HepG2 (cell line): ENCODE measurements at regions not wholly inside any gene's neighbourhood (a gene's known extent, or its start where the extent isn't known, plus 50 kb on each side); places are given as distances from the start of the nearest gene placed in this dataset.

Experiments
- ATAC-seq: fragments of 200-7000 bp; cut with Tn5 transposase; 3 replicates; pipeline ENCODE4 v1.9.1; 2020; ENCODE audit warnings: mild to moderate bottlenecking, moderate library complexity
- BruUV-seq: library from RNA; stranded (reverse); fragments of 400-500 nt; replicated peaks from 2 replicates; lab custom pipeline; 2021; lab: Mats Ljungman, UMichigan
- CTCF ChIA-PET: fragments of 300-600 bp; formaldehyde crosslinking; extraction: SDS; loops from one replicate; lab custom pipeline; 2021; ENCODE audit warnings: low total read pairs, inconsistent platforms, low intra/inter-chr PET ratio; lab: Yijun Ruan, JAX
- POLR2A ChIA-PET: fragments of 350-600 bp; sonication (Branson Sonifier 250); formaldehyde crosslinking; loops from one replicate; lab custom pipeline; 2020; ENCODE audit warnings: antibody characterized with exemption, inconsistent platforms; lab: Yijun Ruan, JAX
- DNase-seq: peaks from one replicate; pipeline ENCODE4 v3.0.0-alpha.2; 2015; ENCODE audit warnings: low spot score
- FAIRE-seq: peaks from 3 replicates; lab custom pipeline; 2011; peaks lifted over from hg19 to GRCh38; lab: Jason Lieb, UNC
- H2AFZ ChIP-seq: one replicate; pipeline ENCODE4 v1.6.1; 2011; ENCODE audit warnings: low read length, inconsistent platforms
- H3K27ac ChIP-seq: fragments of 300-600 bp; 3 replicates; pipeline ENCODE4 v1.8.0; 2011; ENCODE audit warnings: mixed run types, mild to moderate bottlenecking, mixed read lengths, low read length, inconsistent platforms; ENCODE audit not compliant: insufficient read depth; ENCODE audit errors: extremely low read length
- H3K27me3 ChIP-seq, 2 experiments: fragments of 200-600 bp in 1 of 2; 2 replicates in 1 of 2; 3 replicates in 1 of 2; pipeline versions ENCODE4 v1.6.0 to v1.8.0; 2011; ENCODE audit warnings: low read length in 2 of 2, mild to moderate bottlenecking in 2 of 2, moderate library complexity in 2 of 2, inconsistent platforms in 1 of 2; ENCODE audit not compliant: insufficient read depth in 2 of 2, control insufficient read depth in 1 of 2
- H3K36me3 ChIP-seq, 2 experiments: fragments of 200-600 bp in 1 of 2; replicated peaks in 1 of 2; 2 replicates in 1 of 2; 3 replicates in 1 of 2; pipeline versions ENCODE4 v1.5.1 to v1.8.0; 2011; ENCODE audit warnings: low read length in 2 of 2, inconsistent platforms in 1 of 2; ENCODE audit not compliant: insufficient read depth in 2 of 2, control insufficient read depth in 1 of 2
- H3K4me1 ChIP-seq: 2 replicates; pipeline ENCODE4 v1.5.1; 2012; ENCODE audit warnings: low read length, inconsistent platforms; ENCODE audit not compliant: insufficient read depth
- H3K4me2 ChIP-seq: 2 replicates; pipeline ENCODE4 v1.6.0; 2011; ENCODE audit warnings: low read depth, low read length, inconsistent platforms
- H3K4me3 ChIP-seq, 3 experiments: fragments of 200-600 bp in 1 of 3; sonication (generic), shearing (Covaris generic) in 1 of 3; replicated peaks in 1 of 3; 2 replicates each; pipeline ENCODE4 v1.5.1; 2011 to 2016; ENCODE audit warnings: low read length in 3 of 3, inconsistent platforms in 2 of 3, low read depth in 2 of 3, mild to moderate bottlenecking in 2 of 3, control low read depth in 1 of 3, mixed read lengths in 1 of 3; ENCODE audit not compliant: insufficient read depth in 1 of 3
- H3K79me2 ChIP-seq: one replicate; pipeline ENCODE4 v1.6.1; 2011; ENCODE audit warnings: low read length, inconsistent platforms; ENCODE audit not compliant: insufficient read depth
- H3K9ac ChIP-seq: 2 replicates; pipeline ENCODE4 v1.6.0; 2011; ENCODE audit warnings: mild to moderate bottlenecking, low read depth, low read length, inconsistent platforms; ENCODE audit not compliant: insufficient read depth
- H3K9me3 ChIP-seq: 2 replicates; pipeline ENCODE4 v1.5.1; 2012; ENCODE audit warnings: mild to moderate bottlenecking, low read length
- H4K20me1 ChIP-seq: 2 replicates; pipeline ENCODE4 v1.6.0; 2011; ENCODE audit warnings: inconsistent platforms, mild to moderate bottlenecking, low read length, moderate library complexity; ENCODE audit not compliant: insufficient read depth
- ATF1 ChIP-seq: IDR thresholded peaks from 2 replicates; pipeline ENCODE4 v1.6.1; 2016; ENCODE audit warnings: mild to moderate bottlenecking, control low read depth
- BHLHE40 ChIP-seq: IDR thresholded peaks from 2 replicates; pipeline ENCODE4 v1.6.1; 2011; ENCODE audit warnings: low read length, improper control_type of control experiment
- KLF11 ChIP-seq: IDR thresholded peaks from 2 replicates; pipeline ENCODE4 v1.6.1; 2016; ENCODE audit warnings: missing compliant biosample characterization
- NR3C1 ChIP-seq: sonication (generic); formaldehyde crosslinking; IDR thresholded peaks from 2 replicates; pipeline ENCODE4 v1.4.0; 2020; ENCODE audit warnings: missing genetic modification reagents
- PHF21A ChIP-seq: sonication (generic); formaldehyde crosslinking; IDR thresholded peaks from 2 replicates; pipeline ENCODE4 v1.5.0; 2020; ENCODE audit warnings: mild to moderate bottlenecking, missing genetic modification reagents
- RAD21 ChIP-seq: fragments of 450-650 bp; formaldehyde crosslinking; IDR thresholded peaks from 2 replicates; pipeline ENCODE4 v1.5.0; 2020; ENCODE audit warnings: mild to moderate bottlenecking
- SALL1 ChIP-seq: sonication (generic); formaldehyde crosslinking; IDR thresholded peaks from 2 replicates; pipeline ENCODE4 v1.8.0; 2022; ENCODE audit warnings: mild to moderate bottlenecking, missing genetic modification reagents
- SMC3 ChIP-seq: IDR thresholded peaks from 2 replicates; pipeline ENCODE4 v1.6.1; 2011; ENCODE audit warnings: low read length, improper control_type of control experiment
- ZFX ChIP-seq: sonication (generic); formaldehyde crosslinking; IDR thresholded peaks from 2 replicates; pipeline ENCODE4 v1.4.0; 2020; ENCODE audit warnings: mild to moderate bottlenecking, low read depth, missing genetic modification reagents, moderate library complexity
- ZNF646 ChIP-seq: sonication (generic); formaldehyde crosslinking; IDR thresholded peaks from 2 replicates; pipeline ENCODE4 v1.9.0; 2021; ENCODE audit warnings: mild to moderate bottlenecking, missing genetic modification reagents
- ZSCAN31 ChIP-seq: sonication (generic); formaldehyde crosslinking; IDR thresholded peaks from 2 replicates; pipeline ENCODE4 v1.5.0; 2020; ENCODE audit warnings: low read depth, mild to moderate bottlenecking, missing genetic modification reagents
- WGBS: methylation state at CpG from one replicate; pipeline ENCODE4 v1.1.6; 2017; ENCODE audit warnings: low lambda C conversion rate; 5-methylcytosine and 5-hydroxymethylcytosine counted together
- in situ Hi-C: cut with HindIII; loops from 2 replicates; pipeline ENCODE4 v1.10.0; 2017; ENCODE audit warnings: low pct_unique_long_range_greater_than_20kb; ENCODE audit not compliant: extremely low pct_ligation_motif_present
- intact Hi-C: fragments of 100-400 bp; cut with micrococcal nuclease; formaldehyde crosslinking; loops from one replicate; pipeline ENCODE4 v1.10.0; 2022; ENCODE audit not compliant: unreplicated experiment
- TF ChIP-seq, protein P1 (sequence below): sonication (generic); formaldehyde crosslinking; IDR thresholded peaks from 2 replicates; pipeline ENCODE4 v1.4.0; 2020; ENCODE audit warnings: missing genetic modification reagents
- TF ChIP-seq, protein P2 (sequence below): sonication (generic); formaldehyde crosslinking; IDR thresholded peaks from 2 replicates; pipeline ENCODE4 v1.5.1; 2020; ENCODE audit warnings: mild to moderate bottlenecking, missing genetic modification reagents, moderate library complexity

DNA sequence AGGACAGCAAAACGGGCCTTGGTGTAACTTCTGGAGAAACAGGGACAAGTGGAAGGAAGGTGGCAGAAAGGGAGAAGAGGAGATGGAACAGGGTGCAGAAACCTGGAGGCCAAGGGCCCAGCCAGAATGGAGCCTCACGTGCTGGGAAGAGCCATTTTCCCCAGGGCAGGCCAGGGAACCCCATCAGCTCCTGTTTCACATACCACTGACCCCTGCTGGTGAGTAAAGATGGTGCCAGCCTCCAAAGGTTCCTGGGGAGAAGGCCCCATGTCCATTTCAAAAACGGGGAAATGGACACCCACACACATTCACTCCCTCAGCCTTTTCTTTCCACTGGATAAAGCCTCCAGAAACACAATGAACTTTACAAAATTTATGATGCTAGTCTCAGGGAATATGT lies 57.6 kb upstream of the JUN start:
- H3K9ac ChIP-seq, result no peak overlapping the region
- no peaks in the 10 kb centered on the region for H3K36me3 ChIP-seq
- in situ Hi-C loops (no loop called here), intact Hi-C loops (no loop called here)
- H3K79me2 ChIP-seq, result no peaks in the 10 kb centered on the region
- no peak overlapping the region for H3K27ac ChIP-seq
- H2AFZ ChIP-seq, result no peak overlapping the region
- BruUV-seq, result no TSS peak
- H3K4me2 ChIP-seq, result no peak overlapping the region
- no peaks in the 10 kb centered on the region for H3K9me3 ChIP-seq
- no peak overlapping the region for H3K4me3 ChIP-seq
- peaks cover 13% of the 10 kb centered on the region; the same call in 1 of the 2 replicates for H3K4me1 ChIP-seq
- CTCF ChIA-PET, result no interaction called here
- H3K27me3 ChIP-seq, result no peaks in the 10 kb centered on the region; a peak in 2 of 5 replicates
- H4K20me1 ChIP-seq, result no peaks in the 10 kb centered on the region
- DNase-seq (no peak), FAIRE-seq (no peak), ATAC-seq (peak; percentile 87)
- WGBS, result 38% methylated on average over 3 of the region's 3 CpGs
- POLR2A ChIA-PET, result interaction anchor here (0.6 kb wide), 1 partner anchor 62 kb away, joined by 3 read pairs; no protein-coding TSS in a partner anchor
- TF ChIP-seq SALL1 (CRISPR knock-in tag) (0 out of 2 replicates have a peak, but pooled peaks have one; percentile 8), SMC3 (peak; percentile 59; the same call in 1 of the 2 replicates), RAD21 (CRISPR knock-in tag) (peak; percentile 29; the same call in 1 of the 2 replicates), PHF21A (CRISPR knock-in tag) (0 out of 2 replicates have a peak, but pooled peaks have one; percentile 23), ATF1 (CRISPR knock-in tag) (no peak), NR3C1 (CRISPR knock-in tag) (no peak), ZFX (peak; percentile 40; the same call in 1 of the 2 replicates), ZNF646 (CRISPR knock-in tag) (no peak), KLF11 (CRISPR knock-in tag) (no peak), BHLHE40 (peak; percentile 79), ZSCAN31 (CRISPR knock-in tag) (no peak)
- TF ChIP-seq, protein P1, sequence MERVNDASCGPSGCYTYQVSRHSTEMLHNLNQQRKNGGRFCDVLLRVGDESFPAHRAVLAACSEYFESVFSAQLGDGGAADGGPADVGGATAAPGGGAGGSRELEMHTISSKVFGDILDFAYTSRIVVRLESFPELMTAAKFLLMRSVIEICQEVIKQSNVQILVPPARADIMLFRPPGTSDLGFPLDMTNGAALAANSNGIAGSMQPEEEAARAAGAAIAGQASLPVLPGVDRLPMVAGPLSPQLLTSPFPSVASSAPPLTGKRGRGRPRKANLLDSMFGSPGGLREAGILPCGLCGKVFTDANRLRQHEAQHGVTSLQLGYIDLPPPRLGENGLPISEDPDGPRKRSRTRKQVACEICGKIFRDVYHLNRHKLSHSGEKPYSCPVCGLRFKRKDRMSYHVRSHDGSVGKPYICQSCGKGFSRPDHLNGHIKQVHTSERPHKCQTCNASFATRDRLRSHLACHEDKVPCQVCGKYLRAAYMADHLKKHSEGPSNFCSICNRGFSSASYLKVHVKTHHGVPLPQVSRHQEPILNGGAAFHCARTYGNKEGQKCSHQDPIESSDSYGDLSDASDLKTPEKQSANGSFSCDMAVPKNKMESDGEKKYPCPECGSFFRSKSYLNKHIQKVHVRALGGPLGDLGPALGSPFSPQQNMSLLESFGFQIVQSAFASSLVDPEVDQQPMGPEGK (CRISPR knock-in tag), result peak; percentile 22; the same call in 1 of the 2 replicates
- TF ChIP-seq, protein P2, sequence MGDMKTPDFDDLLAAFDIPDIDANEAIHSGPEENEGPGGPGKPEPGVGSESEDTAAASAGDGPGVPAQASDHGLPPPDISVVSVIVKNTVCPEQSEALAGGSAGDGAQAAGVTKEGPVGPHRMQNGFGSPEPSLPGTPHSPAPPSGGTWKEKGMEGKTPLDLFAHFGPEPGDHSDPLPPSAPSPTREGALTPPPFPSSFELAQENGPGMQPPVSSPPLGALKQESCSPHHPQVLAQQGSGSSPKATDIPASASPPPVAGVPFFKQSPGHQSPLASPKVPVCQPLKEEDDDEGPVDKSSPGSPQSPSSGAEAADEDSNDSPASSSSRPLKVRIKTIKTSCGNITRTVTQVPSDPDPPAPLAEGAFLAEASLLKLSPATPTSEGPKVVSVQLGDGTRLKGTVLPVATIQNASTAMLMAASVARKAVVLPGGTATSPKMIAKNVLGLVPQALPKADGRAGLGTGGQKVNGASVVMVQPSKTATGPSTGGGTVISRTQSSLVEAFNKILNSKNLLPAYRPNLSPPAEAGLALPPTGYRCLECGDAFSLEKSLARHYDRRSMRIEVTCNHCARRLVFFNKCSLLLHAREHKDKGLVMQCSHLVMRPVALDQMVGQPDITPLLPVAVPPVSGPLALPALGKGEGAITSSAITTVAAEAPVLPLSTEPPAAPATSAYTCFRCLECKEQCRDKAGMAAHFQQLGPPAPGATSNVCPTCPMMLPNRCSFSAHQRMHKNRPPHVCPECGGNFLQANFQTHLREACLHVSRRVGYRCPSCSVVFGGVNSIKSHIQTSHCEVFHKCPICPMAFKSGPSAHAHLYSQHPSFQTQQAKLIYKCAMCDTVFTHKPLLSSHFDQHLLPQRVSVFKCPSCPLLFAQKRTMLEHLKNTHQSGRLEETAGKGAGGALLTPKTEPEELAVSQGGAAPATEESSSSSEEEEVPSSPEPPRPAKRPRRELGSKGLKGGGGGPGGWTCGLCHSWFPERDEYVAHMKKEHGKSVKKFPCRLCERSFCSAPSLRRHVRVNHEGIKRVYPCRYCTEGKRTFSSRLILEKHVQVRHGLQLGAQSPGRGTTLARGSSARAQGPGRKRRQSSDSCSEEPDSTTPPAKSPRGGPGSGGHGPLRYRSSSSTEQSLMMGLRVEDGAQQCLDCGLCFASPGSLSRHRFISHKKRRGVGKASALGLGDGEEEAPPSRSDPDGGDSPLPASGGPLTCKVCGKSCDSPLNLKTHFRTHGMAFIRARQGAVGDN (CRISPR knock-in tag), result peak; percentile 29; the same call in 1 of the 2 replicates
